Ovary (tissue), 3 donors: ENCODE measurements at regions not wholly inside any gene's neighbourhood (a gene's known extent, or its start where the extent isn't known, plus 50 kb on each side); places are given as distances from the start of the nearest gene placed in this dataset.

ENCODE experiments used
- CTCF ChIP-seq, 3 donors: fragments of 450-650 bp in 2 of 3; fragments of 200-600 bp in 1 of 3; IDR thresholded peaks; one replicate each; pipeline versions ENCODE4 v1.5.1 to v1.8.0; 2016 to 2022; ENCODE audit warnings: antibody characterized with exemption in 3 of 3, mild to moderate bottlenecking in 1 of 3
- EP300 ChIP-seq: sonication (generic); formaldehyde crosslinking; IDR thresholded peaks from one replicate; pipeline ENCODE4 v1.6.1; 2017; ENCODE audit warnings: antibody characterized with exemption
- POLR2A ChIP-seq: fragments of 450-650 bp; IDR thresholded peaks from one replicate; pipeline ENCODE4 v1.6.1; 2017; ENCODE audit warnings: antibody characterized with exemption, mild to moderate bottlenecking, moderate library complexity
- donor health status: DM: no; HTN: no; CAD: no.

GRCh38 chr2:238970553-238971081 lies 122.7 kb downstream of the TWIST2 start:
- TF ChIP-seq CTCF (IDR thresholded peaks at IDR 0.05) = peak; percentile 89 to 95 (median 93)
- TF ChIP-seq EP300 = no peak
- TF ChIP-seq POLR2A = no peak
